PC-9 (cell line): ENCODE measurements at regions not wholly inside any gene's neighbourhood (a gene's known extent, or its start where the extent isn't known, plus 50 kb on each side); places are given as distances from the start of the nearest gene placed in this dataset.

Experiments used
- BruUV-seq: library from RNA; stranded (reverse); fragments of 400-500 nt; replicated peaks from 2 replicates; lab custom pipeline; 2021; lab: Mats Ljungman, UMichigan
- CTCF ChIA-PET: fragments of 300-600 bp; sonication (Branson Sonifier 250); formaldehyde crosslinking; loops from one replicate; lab custom pipeline; 2022; ENCODE audit warnings: antibody characterized with exemption; lab: Charles Lee
- POLR2A ChIA-PET: fragments of 300-600 bp; sonication (Branson Sonifier 250); formaldehyde crosslinking; loops from one replicate; lab custom pipeline; 2022; ENCODE audit warnings: antibody characterized with exemption; ENCODE audit not compliant: unreplicated experiment; lab: Charles Lee
- DNase-seq, 2 experiments: peaks; one replicate each; pipeline versions ENCODE4 v3.0.0 to v3.0.0-alpha.2; 2015 to 2022; ENCODE audit warnings: mixed read lengths in 1 of 2
- H2AFZ ChIP-seq: fragments of 200-600 bp; sonication (generic); 2 replicates; pipeline ENCODE4 v1.8.1; 2017; ENCODE audit warnings: antibody characterized with exemption
- H3F3A ChIP-seq: fragments of 200-600 bp; sonication (generic); 2 replicates; pipeline ENCODE4 v1.8.1; 2017; ENCODE audit warnings: antibody characterized with exemption, mild to moderate bottlenecking, low read depth; ENCODE audit not compliant: insufficient read depth
- H3K27ac ChIP-seq: fragments of 200-600 bp; sonication (generic); 2 replicates; pipeline ENCODE4 v1.6.1; 2016; ENCODE audit warnings: mixed run types
- H3K27me3 ChIP-seq: fragments of 200-600 bp; sonication (generic); 2 replicates; pipeline ENCODE4 v1.6.1; 2016; ENCODE audit warnings: low read depth, mixed run types; ENCODE audit not compliant: insufficient read depth
- H3K36me3 ChIP-seq: fragments of 200-600 bp; sonication (generic); 2 replicates; pipeline ENCODE4 v1.6.1; 2016; ENCODE audit warnings: low read depth, mixed run types
- H3K4me1 ChIP-seq: fragments of 200-600 bp; sonication (generic); replicated peaks from 2 replicates; pipeline ENCODE4 v1.6.1; 2016; ENCODE audit warnings: mixed run types; ENCODE audit not compliant: insufficient read depth
- H3K4me2 ChIP-seq: fragments of 200-600 bp; sonication (generic); 2 replicates; pipeline ENCODE4 v1.6.1; 2017; ENCODE audit warnings: mixed run types
- H3K4me3 ChIP-seq: fragments of 200-600 bp; sonication (generic); 2 replicates; pipeline ENCODE4 v1.6.1; 2016; ENCODE audit warnings: mixed run types
- H3K79me2 ChIP-seq: fragments of 200-600 bp; sonication (generic); 2 replicates; pipeline ENCODE4 v1.6.1; 2017; ENCODE audit warnings: low read depth, mixed run types
- H3K9me2 ChIP-seq: fragments of 200-600 bp; sonication (generic); 2 replicates; pipeline ENCODE4 v1.8.1; 2017; ENCODE audit warnings: mild to moderate bottlenecking; ENCODE audit not compliant: insufficient read depth
- H3K9me3 ChIP-seq: fragments of 200-600 bp; sonication (generic); 2 replicates; pipeline ENCODE4 v1.8.1; 2016; ENCODE audit warnings: low read depth; ENCODE audit not compliant: insufficient read depth
- H4K20me1 ChIP-seq: fragments of 200-600 bp; sonication (generic); 2 replicates; pipeline ENCODE4 v1.8.1; 2017; ENCODE audit not compliant: insufficient read depth
- CTCF ChIP-seq: fragments of 200-600 bp; sonication (generic); conservative IDR thresholded peaks from 2 replicates; pipeline ENCODE4 v1.6.1; 2017; ENCODE audit warnings: mixed run types, antibody characterized with exemption, mild to moderate bottlenecking, moderate library complexity
- EZH2 ChIP-seq: fragments of 200-600 bp; sonication (generic); IDR thresholded peaks from 2 replicates; pipeline ENCODE4 v1.8.0; 2017; ENCODE audit warnings: antibody characterized with exemption, low read depth
- intact Hi-C: fragments of 100-400 bp; cut with micrococcal nuclease; formaldehyde crosslinking; loops from one replicate; pipeline ENCODE4 v1.10.0; 2022; ENCODE audit not compliant: unreplicated experiment

GRCh38 chr3:20857636-20858035 is 671.6 kb upstream of the SGO1 start:
- no peak overlapping the region for H3K4me2 ChIP-seq

GRCh38 chr3:20853890-20854289 is 667.9 kb upstream of the SGO1 start:
- no peaks in the 10 kb centered on the region for H3K9me2 ChIP-seq
- intact Hi-C loops, result no loop called here
- no peaks in the 10 kb centered on the region for H3K27me3 ChIP-seq
- no peaks in the 10 kb centered on the region for H3F3A ChIP-seq
- H3K79me2 ChIP-seq, result no peaks in the 10 kb centered on the region
- H3K36me3 ChIP-seq, result no peaks in the 10 kb centered on the region
- no peak overlapping the region for H2AFZ ChIP-seq
- ChIA-PET CTCF (no interaction called here), POLR2A (no interaction called here)
- no peaks in the 10 kb centered on the region for H3K4me1 ChIP-seq
- no peak overlapping the region for H3K4me2 ChIP-seq
- no peaks in the 10 kb centered on the region for H4K20me1 ChIP-seq
- no TSS peak for BruUV-seq
- no peak for TF ChIP-seq EZH2
- TF ChIP-seq CTCF, result no peak
- H3K9me3 ChIP-seq, result no peaks in the 10 kb centered on the region
- no peak overlapping the region for H3K4me3 ChIP-seq
- DNase-seq, result no peak
- no peak overlapping the region for H3K27ac ChIP-seq

More at GRCh38 chr3:20857636-20858035, 671.6 kb upstream of the SGO1 start:
- no TSS peak for BruUV-seq
- Histone ChIP-seq H4K20me1 (no peaks in the 10 kb centered on the region), H3K4me3 (no peak overlapping the region), H2AFZ (no peak overlapping the region), H3K9me3 (no peaks in the 10 kb centered on the region), H3K4me1 (no peaks in the 10 kb centered on the region), H3K79me2 (no peaks in the 10 kb centered on the region), H3K27ac (no peak overlapping the region), H3K27me3 (no peaks in the 10 kb centered on the region), H3K9me2 (no peaks in the 10 kb centered on the region), H3K36me3 (no peaks in the 10 kb centered on the region), H3F3A (no peaks in the 10 kb centered on the region)
- DNase-seq, result no peak
- CTCF ChIA-PET, result no interaction called here
- POLR2A ChIA-PET, result no interaction called here
- intact Hi-C loops, result no loop called here
- TF ChIP-seq EZH2 (no peak), CTCF (no peak)

- H3K36me3 ChIP-seq, result no peaks in the 10 kb centered on the region
- H3K79me2 ChIP-seq, result no peaks in the 10 kb centered on the region
- H3K27ac ChIP-seq, result no peak overlapping the region
- H3K4me1 ChIP-seq, result no peaks in the 10 kb centered on the region
- BruUV-seq, result no TSS peak
- no peaks in the 10 kb centered on the region for H3K27me3 ChIP-seq
- H3K4me2 ChIP-seq, result no peak overlapping the region
- H3K9me2 ChIP-seq, result no peaks in the 10 kb centered on the region
- no peaks in the 10 kb centered on the region for H3F3A ChIP-seq
- no peak for DNase-seq
- CTCF ChIA-PET, result no interaction called here
- intact Hi-C loops, result no loop called here
- POLR2A ChIA-PET, result no interaction called here
- no peak overlapping the region for H3K4me3 ChIP-seq
- no peaks in the 10 kb centered on the region for H3K9me3 ChIP-seq
- H2AFZ ChIP-seq, result no peak overlapping the region
- no peaks in the 10 kb centered on the region for H4K20me1 ChIP-seq
- TF ChIP-seq CTCF (no peak), EZH2 (no peak)
Observed at GRCh38 chr3:20852712-20853111, 666.7 kb upstream of the SGO1 start.
